ENCODE measurements at regions not wholly inside any gene's neighbourhood (a gene's known extent, or its start where the extent isn't known, plus 50 kb on each side); places are given as distances from the start of the nearest gene placed in this dataset.

DNA sequence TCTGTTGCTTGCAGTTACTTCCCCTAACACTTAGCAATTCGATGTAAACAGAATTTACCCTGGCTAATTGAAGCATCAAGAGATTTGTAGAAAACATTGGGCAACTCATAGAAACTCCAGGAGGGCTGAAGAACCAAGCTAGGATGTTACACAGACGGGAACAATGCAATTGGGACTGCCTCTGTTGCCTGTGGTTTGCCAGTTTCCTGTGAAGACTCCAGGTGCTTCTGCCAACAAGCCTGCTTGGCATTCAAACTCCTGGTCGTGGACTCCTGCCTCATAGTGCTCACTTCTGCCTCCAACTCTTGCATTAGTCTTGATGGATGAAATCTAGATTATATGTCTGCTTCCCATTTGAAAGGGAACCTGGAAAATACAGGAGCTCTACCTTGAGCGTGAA, 246.0 kb downstream of the BMP4 start:
- TF ChIP-seq FOXM1 (IDR thresholded peaks at IDR 0.05; ENCODE audit: borderline replicate concordance) (no peak), NFRKB (IDR thresholded peaks at IDR 0.05) (no peak), SP1 (IDR thresholded peaks at IDR 0.05) (no peak), ARNT (IDR thresholded peaks at IDR 0.05) (no peak), TARDBP (IDR thresholded peaks at IDR 0.05) (no peak), ELF4 (IDR thresholded peaks at IDR 0.05) (no peak)

Measured in HEK293T (cell line).